NCI-H345 (cell line): ENCODE measurements at regions not wholly inside any gene's neighbourhood (a gene's known extent, or its start where the extent isn't known, plus 50 kb on each side); places are given as distances from the start of the nearest gene placed in this dataset.

Experiments
- DNase-seq: peaks from one replicate; lab custom pipeline; 2025; lab: John Stamatoyannopoulos, UW

GRCh38 chr6:48057601-48058000 is 53.4 kb downstream of the PTCHD4 start:
- DNase-seq: no peak

- peak; percentile 19 for DNase-seq
These were observed 62.4 kb downstream of the PTCHD4 start for GRCh38 chr6:48048451-48049146.

GRCh38 chr6:48041894-48042293 is 69.1 kb downstream of the PTCHD4 start:
- no peak for DNase-seq

- no peak for DNase-seq
These were observed 73.1 kb downstream of the PTCHD4 start for GRCh38 chr6:48037946-48038345.

- no peak for DNase-seq
These were observed 74.7 kb downstream of the PTCHD4 start for GRCh38 chr6:48036316-48036715.

- DNase-seq: no peak
These were observed 78.8 kb downstream of the PTCHD4 start for GRCh38 chr6:48032151-48032550.

GRCh38 chr6:48031711-48032110 is 79.3 kb downstream of the PTCHD4 start:
- no peak for DNase-seq

- DNase-seq: no peak
These were observed 83.1 kb downstream of the PTCHD4 start for GRCh38 chr6:48027704-48028435.

- no peak for DNase-seq
These were observed 86.0 kb downstream of the PTCHD4 start for GRCh38 chr6:48024956-48025355.

- no peak for DNase-seq
These were observed 89.1 kb downstream of the PTCHD4 start for GRCh38 chr6:48021904-48022303.

GRCh38 chr6:48016020-48016755 is 94.8 kb downstream of the PTCHD4 start:
- DNase-seq: no peak

- no peak for DNase-seq
These were observed 118.2 kb downstream of the PTCHD4 start for GRCh38 chr6:47992809-47993208.

- DNase-seq: no peak
These were observed 127.5 kb downstream of the PTCHD4 start for GRCh38 chr6:47983491-47983890.

- DNase-seq: no peak
These were observed 133.7 kb downstream of the PTCHD4 start for GRCh38 chr6:47977314-47977713.

GRCh38 chr6:47974106-47974505 is 136.9 kb downstream of the PTCHD4 start:
- DNase-seq: no peak

- no peak for DNase-seq
These were observed 140.2 kb downstream of the PTCHD4 start for GRCh38 chr6:47970826-47971225.

- no peak for DNase-seq
These were observed 143.2 kb downstream of the PTCHD4 start for GRCh38 chr6:47967843-47968242.

- DNase-seq: no peak
These were observed 146.0 kb downstream of the PTCHD4 start for GRCh38 chr6:47964969-47965368.

GRCh38 chr6:47952640-47953039 is 158.4 kb downstream of the PTCHD4 start:
- no peak for DNase-seq

GRCh38 chr6:47944846-47945245 is 163.0 kb downstream of the OPN5 start:
- no peak for DNase-seq

GRCh38 chr6:47938405-47938804 is 156.6 kb downstream of the OPN5 start:
- no peak for DNase-seq

- no peak for DNase-seq
These were observed 155.0 kb downstream of the OPN5 start for GRCh38 chr6:47936820-47937219.

- no peak for DNase-seq
These were observed 152.2 kb downstream of the OPN5 start for GRCh38 chr6:47934023-47934422.
